Smooth muscle cell (in vitro differentiated cells): ENCODE measurements at regions not wholly inside any gene's neighbourhood (a gene's known extent, or its start where the extent isn't known, plus 50 kb on each side); places are given as distances from the start of the nearest gene placed in this dataset.

Experiments used
- DNase-seq: peaks from one replicate; lab custom pipeline; 2025; ENCODE audit not compliant: unreplicated experiment; lab: John Stamatoyannopoulos, UW
- H2AFZ ChIP-seq: fragments of 200-600 bp; sonication (generic); 2 replicates; pipeline ENCODE4 v1.6.0; 2016; ENCODE audit warnings: antibody characterized with exemption, low read depth, mild to moderate bottlenecking
- H3F3A ChIP-seq: fragments of 200-600 bp; sonication (generic); 2 replicates; pipeline ENCODE4 v1.6.0; 2017; ENCODE audit warnings: antibody characterized with exemption, low read depth
- H3K27ac ChIP-seq: fragments of 200-600 bp; sonication (generic); 2 replicates; pipeline ENCODE4 v1.5.1; 2016; ENCODE audit warnings: low read depth, mild to moderate bottlenecking
- H3K27me3 ChIP-seq: fragments of 200-600 bp; sonication (generic); 2 replicates; pipeline ENCODE4 v1.6.1; 2016; ENCODE audit warnings: low read depth, mild to moderate bottlenecking
- H3K36me3 ChIP-seq: fragments of 200-600 bp; sonication (generic); 2 replicates; pipeline ENCODE4 v1.5.1; 2016; ENCODE audit warnings: low read depth
- H3K4me1 ChIP-seq: fragments of 200-600 bp; sonication (generic); 2 replicates; pipeline ENCODE4 v1.5.1; 2016; ENCODE audit warnings: low read depth
- H3K4me2 ChIP-seq: fragments of 200-600 bp; sonication (generic); 2 replicates; pipeline ENCODE4 v1.6.0; 2016; ENCODE audit warnings: mild to moderate bottlenecking
- H3K4me3 ChIP-seq: fragments of 200-600 bp; sonication (generic); 2 replicates; pipeline ENCODE4 v1.5.1; 2016; ENCODE audit warnings: mild to moderate bottlenecking
- H3K79me2 ChIP-seq: fragments of 200-600 bp; sonication (generic); 2 replicates; pipeline ENCODE4 v1.6.0; 2016; ENCODE audit warnings: low read depth, mild to moderate bottlenecking
- H3K9ac ChIP-seq: fragments of 200-600 bp; sonication (generic); 2 replicates; pipeline ENCODE4 v1.6.0; 2016; ENCODE audit warnings: low read depth
- H3K9me3 ChIP-seq: fragments of 200-600 bp; sonication (generic); replicated peaks from 2 replicates; pipeline ENCODE4 v1.5.1; 2016; ENCODE audit warnings: low read depth
- H4K20me1 ChIP-seq: fragments of 200-600 bp; sonication (generic); 2 replicates; pipeline ENCODE4 v1.6.0; 2016; ENCODE audit warnings: low read depth
- CTCF ChIP-seq: fragments of 200-600 bp; sonication (generic); IDR thresholded peaks from 2 replicates; pipeline ENCODE4 v1.5.1; 2017; ENCODE audit warnings: borderline replicate concordance, mild to moderate bottlenecking, antibody characterized with exemption; ENCODE audit not compliant: insufficient read depth, poor library complexity, severe bottlenecking
- WGBS: methylation state at CpG from one replicate; pipeline ENCODE4 v1.1.7; 2016; ENCODE audit warnings: low lambda C conversion rate; 5-methylcytosine and 5-hydroxymethylcytosine counted together

GRCh38 chr1:75668813-75669212 is 55.7 kb upstream of the ACADM start:
- H3K9me3 ChIP-seq = no peaks in the 10 kb centered on the region
- 79% methylated on average over 4 of the region's 4 CpGs for WGBS
- no peak overlapping the region for H3K9ac ChIP-seq
- H4K20me1 ChIP-seq = no peaks in the 10 kb centered on the region
- H3K4me2 ChIP-seq = no peak overlapping the region
- peaks cover 17% of the 10 kb centered on the region for H3K4me1 ChIP-seq
- no peaks in the 10 kb centered on the region for H3K79me2 ChIP-seq
- H2AFZ ChIP-seq = no peak overlapping the region
- no peaks in the 10 kb centered on the region for H3K27me3 ChIP-seq
- TF ChIP-seq CTCF = no peak
- no peak overlapping the region for H3K4me3 ChIP-seq
- H3K36me3 ChIP-seq = no peaks in the 10 kb centered on the region
- no peak for DNase-seq
- peaks cover 3% of the 10 kb centered on the region for H3F3A ChIP-seq
- no peak overlapping the region for H3K27ac ChIP-seq

GRCh38 chr1:75671708-75672107 is 52.8 kb upstream of the ACADM start:
- Histone ChIP-seq H3K36me3 (no peaks in the 10 kb centered on the region), H4K20me1 (no peaks in the 10 kb centered on the region), H3K4me3 (no peak overlapping the region)

GRCh38 chr1:75672108-75672507 is 52.4 kb upstream of the ACADM start:
- Histone ChIP-seq H3K79me2 (peaks cover 9% of the 10 kb centered on the region), H2AFZ (no peak overlapping the region), H3K4me2 (no peak overlapping the region), H4K20me1 (no peaks in the 10 kb centered on the region), H3K27me3 (no peaks in the 10 kb centered on the region), H3F3A (peaks cover 3% of the 10 kb centered on the region), H3K9ac (no peak overlapping the region), H3K4me1 (peaks cover 36% of the 10 kb centered on the region), H3K27ac (no peak overlapping the region), H3K9me3 (no peaks in the 10 kb centered on the region), H3K36me3 (no peaks in the 10 kb centered on the region), H3K4me3 (no peak overlapping the region)
- no peak for DNase-seq
- TF ChIP-seq CTCF = no peak
- WGBS = 84% methylated on average over 2 of the region's 2 CpGs

More at GRCh38 chr1:75671708-75672107, 52.8 kb upstream of the ACADM start:
- no peak overlapping the region for H3K27ac ChIP-seq
- peaks cover 3% of the 10 kb centered on the region for H3F3A ChIP-seq
- TF ChIP-seq CTCF = no peak
- WGBS = 84% methylated on average over 4 of the region's 4 CpGs
- no peak overlapping the region for H2AFZ ChIP-seq
- no peaks in the 10 kb centered on the region for H3K9me3 ChIP-seq
- H3K27me3 ChIP-seq = no peaks in the 10 kb centered on the region
- peaks cover 9% of the 10 kb centered on the region for H3K79me2 ChIP-seq
- peaks cover 32% of the 10 kb centered on the region for H3K4me1 ChIP-seq
- no peak for DNase-seq
- H3K4me2 ChIP-seq = no peak overlapping the region
- H3K9ac ChIP-seq = no peak overlapping the region
